IMR-90 (cell line): ENCODE measurements at regions not wholly inside any gene's neighbourhood (a gene's known extent, or its start where the extent isn't known, plus 50 kb on each side); places are given as distances from the start of the nearest gene placed in this dataset.

Source experiments
- ATAC-seq: fragments of 200-7000 bp; cut with Tn5 transposase; 2 replicates; pipeline ENCODE4 v1.9.1; 2020; ENCODE audit warnings: low read depth, mild to moderate bottlenecking, moderate library complexity
- BruUV-seq: library from RNA; stranded (reverse); fragments of 400-500 nt; replicated peaks from 2 replicates; lab custom pipeline; 2021; lab: Mats Ljungman, UMichigan
- CTCF ChIA-PET: fragments of 300-600 bp; formaldehyde crosslinking; extraction: SDS; loops from one replicate; lab custom pipeline; 2021; ENCODE audit warnings: antibody characterized with exemption; lab: Yijun Ruan, JAX
- POLR2A ChIA-PET: fragments of 300-600 bp; sonication (Branson Sonifier 250); formaldehyde crosslinking; loops from one replicate; lab custom pipeline; 2022; ENCODE audit warnings: antibody characterized with exemption; ENCODE audit not compliant: unreplicated experiment; lab: Charles Lee
- DNase-seq: peaks from one replicate; pipeline ENCODE4 v3.0.0; 2013
- H2AFZ ChIP-seq: replicated peaks from 2 replicates; pipeline ENCODE3; 2013; ENCODE audit warnings: low read length, mild to moderate bottlenecking; ENCODE audit not compliant: poor library complexity
- H2AK5ac ChIP-seq: 2 replicates; pipeline ENCODE4 v1.6.1; 2013; ENCODE audit warnings: low read depth, low read length, inconsistent platforms
- H2AK9ac ChIP-seq: replicated peaks from 2 replicates; pipeline ENCODE3; 2013; ENCODE audit warnings: mild to moderate bottlenecking, low read depth, low read length, moderate library complexity; ENCODE audit not compliant: poor library complexity
- H2BK120ac ChIP-seq: 2 replicates; pipeline ENCODE4 v1.6.1; 2013; ENCODE audit warnings: low read depth, low read length, inconsistent platforms
- H2BK15ac ChIP-seq: 3 replicates; pipeline ENCODE4 v1.6.1; 2013; ENCODE audit warnings: low read depth, low read length, inconsistent platforms
- H2BK20ac ChIP-seq: 2 replicates; pipeline ENCODE4 v1.6.1; 2013; ENCODE audit warnings: low read depth, mild to moderate bottlenecking, inconsistent platforms, low read length, moderate library complexity
- H2BK5ac ChIP-seq: 2 replicates; pipeline ENCODE4 v1.6.1; 2013; ENCODE audit warnings: mild to moderate bottlenecking, low read depth, low read length, inconsistent platforms; ENCODE audit not compliant: poor library complexity, severe bottlenecking
- H3K14ac ChIP-seq: replicated peaks from 2 replicates; pipeline ENCODE4 v1.6.1; 2013; ENCODE audit warnings: low read depth, low read length, inconsistent platforms
- H3K18ac ChIP-seq: 2 replicates; pipeline ENCODE4 v1.6.1; 2013; ENCODE audit warnings: low read depth, low read length, control low read depth
- H3K23ac ChIP-seq: 2 replicates; pipeline ENCODE4 v1.6.1; 2013; ENCODE audit warnings: low read depth, low read length, inconsistent platforms
- H3K27ac ChIP-seq: 2 replicates; pipeline ENCODE4 v1.5.1; 2013; ENCODE audit warnings: mild to moderate bottlenecking, control low read depth, low read length; ENCODE audit not compliant: insufficient read depth
- H3K27me3 ChIP-seq: 2 replicates; pipeline ENCODE4 v1.6.1; 2013; ENCODE audit warnings: low read length; ENCODE audit not compliant: control insufficient read depth, insufficient read depth
- H3K36me3 ChIP-seq: 2 replicates; pipeline ENCODE4 v1.6.1; 2013; ENCODE audit warnings: low read length, mixed read lengths; ENCODE audit not compliant: control insufficient read depth, insufficient read depth
- H3K4ac ChIP-seq: 2 replicates; pipeline ENCODE4 v1.6.1; 2013; ENCODE audit warnings: low read depth, low read length, inconsistent platforms
- H3K4me1 ChIP-seq: 2 replicates; pipeline ENCODE4 v1.6.1; 2013; ENCODE audit warnings: low read length, mixed read lengths; ENCODE audit not compliant: control insufficient read depth, insufficient read depth
- H3K4me2 ChIP-seq: 2 replicates; pipeline ENCODE4 v1.6.1; 2013; ENCODE audit warnings: low read depth, mild to moderate bottlenecking, control low read depth, low read length, moderate library complexity
- H3K4me3 ChIP-seq: 2 replicates; pipeline ENCODE4 v1.5.1; 2013; ENCODE audit warnings: low read depth, mild to moderate bottlenecking, control low read depth, low read length, moderate library complexity; ENCODE audit not compliant: insufficient read depth
- H3K56ac ChIP-seq: 2 replicates; pipeline ENCODE4 v1.6.1; 2013; ENCODE audit warnings: low read length, inconsistent platforms; ENCODE audit not compliant: insufficient read depth; ENCODE audit errors: extremely low read depth
- H3K79me1 ChIP-seq, 2 experiments: 2 replicates each; pipeline ENCODE4 v1.6.1; 2013; ENCODE audit warnings: low read length in 2 of 2, inconsistent platforms in 1 of 2, low read depth in 1 of 2
- H3K9ac ChIP-seq: 2 replicates; pipeline ENCODE4 v1.6.1; 2013; ENCODE audit warnings: low read depth, low read length, control low read depth
- H3K9me1 ChIP-seq: 2 replicates; pipeline ENCODE4 v1.6.1; 2013; ENCODE audit warnings: low read length, inconsistent platforms; ENCODE audit not compliant: insufficient read depth
- H3K9me3 ChIP-seq: 2 replicates; pipeline ENCODE4 v1.6.1; 2013; ENCODE audit warnings: low read length; ENCODE audit not compliant: control insufficient read depth, insufficient read depth
- H4K20me1 ChIP-seq: 2 replicates; pipeline ENCODE4 v1.6.1; 2013; ENCODE audit warnings: low read length, inconsistent platforms; ENCODE audit not compliant: insufficient read depth
- H4K5ac ChIP-seq: 2 replicates; pipeline ENCODE4 v1.6.1; 2013; ENCODE audit warnings: mild to moderate bottlenecking, low read depth, low read length, control low read depth
- H4K8ac ChIP-seq, 2 experiments: 2 replicates each; pipeline ENCODE4 v1.6.1; 2013; ENCODE audit warnings: low read depth in 2 of 2, low read length in 2 of 2, control low read depth in 1 of 2, inconsistent platforms in 1 of 2
- H4K91ac ChIP-seq: 2 replicates; pipeline ENCODE4 v1.6.1; 2013; ENCODE audit warnings: low read depth, low read length, inconsistent platforms; ENCODE audit not compliant: insufficient read depth
- BHLHE40 ChIP-seq: fragments of 150-350 bp; IDR thresholded peaks from 2 replicates; pipeline ENCODE4 v1.6.1; 2016; ENCODE audit warnings: mild to moderate bottlenecking, low read depth, low read length
- CHD1 ChIP-seq: IDR thresholded peaks from 2 replicates; pipeline ENCODE4 v1.6.1; 2012; ENCODE audit warnings: low read depth, low read length, improper control_type of control experiment
- CTCF ChIP-seq: conservative IDR thresholded peaks from 2 replicates; pipeline ENCODE4 v1.5.1; 2012; ENCODE audit warnings: mild to moderate bottlenecking, low read depth, low read length, improper control_type of control experiment
- ELK1 ChIP-seq: fragments of 150-350 bp; IDR thresholded peaks from 2 replicates; pipeline ENCODE4 v1.6.1; 2016; ENCODE audit warnings: low read depth, mild to moderate bottlenecking, low read length, moderate library complexity, borderline replicate concordance
- FOS ChIP-seq: fragments of 150-350 bp; IDR thresholded peaks from 2 replicates; pipeline ENCODE4 v1.6.1; 2016; ENCODE audit warnings: low read depth, low read length
- MAFK ChIP-seq: IDR thresholded peaks from 2 replicates; pipeline ENCODE4 v1.6.1; 2012; ENCODE audit warnings: low read depth, low read length, improper control_type of control experiment
- NFE2L2 ChIP-seq: fragments of 150-350 bp; IDR thresholded peaks from 2 replicates; pipeline ENCODE4 v1.6.1; 2016; ENCODE audit warnings: low read depth, mild to moderate bottlenecking, low read length
- POLR2A ChIP-seq: IDR thresholded peaks from 2 replicates; pipeline ENCODE4 v1.6.1; 2012; ENCODE audit warnings: mild to moderate bottlenecking, low read depth, low read length
- RAD21 ChIP-seq: IDR thresholded peaks from 2 replicates; pipeline ENCODE4 v1.6.1; 2012; ENCODE audit warnings: low read length, improper control_type of control experiment
- RCOR1 ChIP-seq: IDR thresholded peaks from 2 replicates; pipeline ENCODE4 v1.6.1; 2012; ENCODE audit warnings: mild to moderate bottlenecking, low read length, improper control_type of control experiment; ENCODE audit not compliant: insufficient replicate concordance
- RFX5 ChIP-seq: IDR thresholded peaks from 2 replicates; pipeline ENCODE4 v1.8.0; 2012; ENCODE audit warnings: low read depth, mild to moderate bottlenecking, low read length, moderate library complexity
- whole genome bisulfite sequencing, 2 experiments: methylation state at CpG; one replicate each; pipeline versions ENCODE4 v1.1.5 to v1.1.7; 2013; ENCODE audit warnings: missing lambda C conversion rate in 2 of 2; ENCODE audit not compliant: insufficient read length in 1 of 2; ENCODE audit errors: extremely low coverage in 2 of 2; 5-methylcytosine and 5-hydroxymethylcytosine counted together
- dilution Hi-C: fragments of 300-500 bp; cut with HindIII; formaldehyde crosslinking; loops from one replicate; pipeline ENCODE4 v1.14.3; 2018; ENCODE audit warnings: low sequenced_read_pairs; ENCODE audit not compliant: unreplicated experiment
- in situ Hi-C: fragments of 300-500 bp; cut with MboI; formaldehyde crosslinking; loops from 3 replicates; pipeline ENCODE4 v1.14.3; 2019; ENCODE audit warnings: low sequenced_read_pairs, inconsistent platforms, mixed read lengths
- intact Hi-C: fragments of 100-400 bp; cut with micrococcal nuclease; formaldehyde crosslinking; loops from 2 replicates; pipeline ENCODE4 v1.10.0; 2022

GRCh38 chr1:30275926-30276764, 447.2 kb downstream of the MATN1 start:
- no peak overlapping the region for H4K8ac ChIP-seq
- H2AK5ac ChIP-seq = no peak overlapping the region
- no peak overlapping the region for H3K4me2 ChIP-seq
- H3K23ac ChIP-seq = no peak overlapping the region
- dilution Hi-C loops = no loop called here
- H3K18ac ChIP-seq = no peak overlapping the region
- no peaks in the 10 kb centered on the region for H3K36me3 ChIP-seq
- no peaks in the 10 kb centered on the region for H4K20me1 ChIP-seq
- DNase-seq (no peak), ATAC-seq (no peak)
- ChIA-PET POLR2A (no interaction called here), CTCF (no interaction called here)
- TF ChIP-seq RFX5 = no peak
- TF ChIP-seq CHD1 = no peak
- TF ChIP-seq MAFK = no peak
- TF ChIP-seq RAD21 = no peak
- no peak for TF ChIP-seq ELK1
- TF ChIP-seq POLR2A = no peak
- no peak for TF ChIP-seq NFE2L2
- TF ChIP-seq CTCF = no peak
- no peak for TF ChIP-seq BHLHE40
- no peak for TF ChIP-seq RCOR1
- TF ChIP-seq FOS = no peak
- no peak overlapping the region for H4K91ac ChIP-seq
- H3K14ac ChIP-seq = no peak overlapping the region
- in situ Hi-C loops = no loop called here
- no peak overlapping the region for H2BK15ac ChIP-seq
- H3K79me1 ChIP-seq = no peaks in the 10 kb centered on the region
- no peak overlapping the region for H2BK120ac ChIP-seq
- H3K4ac ChIP-seq = no peak overlapping the region
- intact Hi-C loops = no loop called here
- H3K4me1 ChIP-seq = no peaks in the 10 kb centered on the region
- no peak overlapping the region for H3K27ac ChIP-seq
- H2BK5ac ChIP-seq = no peak overlapping the region
- no peak overlapping the region for H3K4me3 ChIP-seq
- 24% methylated on average over 5 of the region's 15 CpGs; no CpG with 5 or more reads in 1 of the 2 experiments for whole genome bisulfite sequencing, 2 experiments
- no peak overlapping the region for H2AK9ac ChIP-seq
- H4K5ac ChIP-seq = no peak overlapping the region
- H3K9me3 ChIP-seq = no peaks in the 10 kb centered on the region
- no peaks in the 10 kb centered on the region for H3K9me1 ChIP-seq
- no peak overlapping the region for H2AFZ ChIP-seq
- no peaks in the 10 kb centered on the region for H3K27me3 ChIP-seq
- BruUV-seq = no TSS peak
- no peak overlapping the region for H3K9ac ChIP-seq
- no peak overlapping the region for H3K56ac ChIP-seq
- no peak overlapping the region for H2BK20ac ChIP-seq
